HG03520 (cell line): ENCODE measurements at regions not wholly inside any gene's neighbourhood (a gene's known extent, or its start where the extent isn't known, plus 50 kb on each side); places are given as distances from the start of the nearest gene placed in this dataset.
A peak's percentile ranks its signal among the peaks of the same experiment; 100 is the strongest.
"Not testable (repeated sequence)": the region's sequence is repeated elsewhere in the genome, so short reads cannot be mapped to it uniquely, and the experiment has no call there.

Experiments
- ATAC-seq: cut with Tn5 transposase; IDR thresholded peaks from one replicate; pipeline ENCODE4 v1.9.1; 2021; ENCODE audit warnings: mild to moderate bottlenecking, moderate library complexity; ENCODE audit not compliant: unreplicated experiment

DNA sequence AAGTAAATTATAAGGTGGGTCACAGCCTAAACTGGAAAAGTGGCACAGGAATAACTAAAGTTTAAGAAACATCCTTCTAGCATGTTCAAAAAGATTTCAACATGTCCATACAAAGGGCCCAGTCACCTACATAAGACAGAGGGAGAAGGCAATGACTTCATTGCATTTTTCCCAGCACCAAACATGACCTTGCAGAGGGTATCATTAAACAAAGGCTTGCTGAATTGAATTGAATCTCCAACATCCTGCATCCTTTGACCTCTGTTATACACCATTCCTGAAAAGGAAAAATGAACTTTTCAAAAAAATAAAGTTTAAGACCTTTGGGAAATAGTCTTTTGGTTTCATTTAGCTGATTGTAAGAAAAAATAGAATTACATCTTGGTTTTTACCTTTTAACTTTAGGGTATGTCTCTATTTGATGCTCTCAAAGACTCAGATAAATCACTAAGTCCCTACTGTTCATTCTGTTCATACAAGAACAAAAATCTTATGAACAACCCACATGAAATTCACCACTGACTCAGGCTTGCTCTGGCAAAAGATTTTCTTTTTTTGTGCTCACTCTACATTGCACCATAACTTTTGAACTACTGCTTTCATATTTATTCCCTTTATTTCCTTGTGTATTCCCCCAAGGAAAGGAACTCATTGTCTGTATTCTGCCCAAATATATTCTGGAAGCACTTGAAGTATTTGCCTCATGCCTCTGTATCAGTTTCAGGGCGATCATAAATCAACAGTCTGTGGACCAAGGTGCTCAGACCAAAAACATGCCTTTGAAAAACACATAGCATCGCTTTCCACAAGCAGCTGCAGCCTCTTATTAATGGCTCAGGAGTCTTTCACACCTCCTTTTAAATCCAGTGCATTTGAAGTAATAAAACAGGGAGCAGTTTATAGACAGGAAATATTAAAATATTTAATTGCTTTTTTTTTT lies 121.7 kb downstream of the DUSP6 start:
- no peak for ATAC-seq

DNA sequence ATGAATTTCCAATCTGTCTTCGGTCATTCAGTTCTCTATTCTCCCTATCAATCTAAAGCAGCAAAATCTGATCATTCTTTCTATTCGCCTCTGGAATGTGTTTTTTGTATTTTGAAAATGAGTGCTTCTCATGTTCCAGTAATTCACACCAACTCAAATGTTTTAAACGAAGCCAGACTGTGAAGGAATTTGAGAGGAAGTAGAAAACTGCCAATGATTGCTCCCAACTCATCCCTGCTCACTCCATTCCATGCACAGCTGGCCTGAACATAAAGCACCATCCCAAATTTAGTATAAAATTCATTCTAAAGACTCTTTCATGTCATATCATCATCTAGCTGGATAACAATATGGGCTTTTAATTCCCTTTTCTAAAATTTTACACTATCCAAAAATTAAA lies 123.8 kb downstream of the DUSP6 start:
- no peak for ATAC-seq

DNA sequence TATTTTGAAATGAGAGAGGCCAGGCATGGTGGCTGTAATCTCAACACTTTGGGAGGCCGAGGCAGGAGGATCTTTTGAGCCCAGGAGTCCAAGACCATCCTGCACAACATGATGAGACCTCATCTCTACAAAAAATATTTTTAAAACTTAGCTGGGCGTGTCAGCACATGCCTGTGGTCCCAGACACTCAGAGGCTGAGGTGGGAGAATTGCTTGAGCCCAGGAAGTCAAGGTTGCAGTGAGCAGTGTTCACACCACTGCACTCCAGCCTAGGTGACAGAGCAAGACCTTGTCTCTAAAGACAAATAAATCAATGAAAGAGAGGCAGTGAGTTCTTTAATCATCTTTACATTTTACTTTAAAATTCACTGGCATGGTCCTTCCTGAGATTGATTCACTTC lies 124.5 kb downstream of the DUSP6 start:
- ATAC-seq: no peak

DNA sequence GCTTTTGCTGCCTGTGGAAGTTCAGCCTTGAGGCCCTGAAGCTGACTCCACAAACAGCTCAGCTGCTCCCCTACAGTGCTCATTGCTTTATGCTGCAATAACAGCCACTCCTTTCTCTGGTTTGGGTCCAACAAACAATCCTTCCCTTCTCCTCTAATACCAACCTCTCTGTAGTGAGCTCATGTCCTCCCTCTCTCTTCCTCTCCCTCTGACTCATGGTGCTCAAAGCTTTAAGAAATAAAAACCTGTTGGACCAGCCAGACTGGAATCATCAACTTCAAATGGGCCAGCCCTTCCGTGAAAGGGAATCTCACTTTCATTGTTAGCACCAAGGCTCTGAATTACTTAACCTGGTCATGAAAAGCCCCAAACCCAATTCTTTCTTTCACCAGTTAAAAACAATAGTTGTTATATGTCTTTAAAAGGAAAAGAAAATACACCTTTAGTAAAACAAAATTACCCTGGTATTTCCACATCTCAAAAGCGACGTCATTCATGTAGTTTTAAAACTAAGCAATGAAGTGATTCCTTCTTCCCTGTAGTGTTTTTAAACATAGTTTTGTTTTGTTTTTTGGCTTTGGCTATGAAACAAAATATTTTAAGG lies 126.4 kb downstream of the DUSP6 start:
- peak; percentile 41 for ATAC-seq

DNA sequence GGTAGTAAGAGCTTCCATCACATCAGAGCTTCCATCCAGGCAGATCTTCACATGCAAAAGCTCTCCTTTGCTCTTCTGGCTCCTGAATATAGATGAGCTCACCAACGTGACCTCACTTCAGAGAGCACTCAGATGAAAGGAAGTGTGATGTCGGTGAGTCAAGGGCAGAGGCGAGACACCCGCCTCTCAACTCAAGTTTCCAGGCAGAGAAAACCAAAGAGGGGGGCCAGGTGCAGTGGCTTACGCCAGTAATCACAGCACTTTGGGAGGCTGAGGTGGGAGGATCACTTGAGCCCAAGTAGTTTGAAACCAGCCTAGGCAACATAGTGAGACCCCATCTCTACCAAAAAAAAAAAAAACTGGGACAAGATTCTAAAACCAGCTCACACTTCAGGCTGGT lies 126.9 kb downstream of the DUSP6 start:
- peak; percentile 85 for ATAC-seq

DNA sequence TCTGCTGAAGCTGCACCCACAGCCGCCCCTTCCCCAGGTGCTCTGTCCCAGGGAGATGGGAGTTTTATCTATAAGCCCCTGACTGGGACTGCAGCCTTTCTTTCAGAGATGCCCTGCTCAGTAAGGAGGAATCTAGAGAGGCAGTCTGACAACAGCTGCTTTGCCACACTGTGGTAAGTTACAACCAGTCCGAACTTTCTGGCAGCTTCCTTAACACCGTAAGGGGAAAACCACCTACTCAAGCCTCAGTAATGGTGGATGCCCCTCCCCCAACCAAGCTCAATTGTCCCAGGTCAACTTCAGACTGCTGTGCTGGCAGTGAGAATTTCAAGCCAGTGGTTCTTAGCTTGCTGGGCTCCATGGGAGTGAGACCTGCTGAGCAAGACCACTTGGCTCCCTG lies 129.7 kb downstream of the DUSP6 start:
- not testable (repeated sequence) for ATAC-seq

DNA sequence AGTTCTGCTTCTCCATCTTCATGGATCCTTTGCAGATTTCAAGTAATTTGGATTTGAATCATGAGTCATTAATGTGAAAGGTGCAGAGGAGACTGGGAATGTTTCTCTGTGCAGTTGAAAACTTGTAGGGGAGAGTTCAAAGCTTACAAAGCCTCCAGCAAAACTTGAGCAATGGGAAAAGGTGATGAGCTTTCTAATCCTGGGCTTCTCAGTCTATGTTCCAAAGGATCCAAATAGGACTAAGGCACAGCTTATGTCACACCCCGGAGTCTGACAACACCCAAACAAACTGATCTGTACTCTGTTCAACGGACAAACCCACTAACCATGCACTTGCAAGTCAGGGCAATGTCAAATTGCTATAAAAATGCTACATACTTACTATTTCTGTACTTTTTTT lies 134.8 kb downstream of the DUSP6 start:
- ATAC-seq: no peak

DNA sequence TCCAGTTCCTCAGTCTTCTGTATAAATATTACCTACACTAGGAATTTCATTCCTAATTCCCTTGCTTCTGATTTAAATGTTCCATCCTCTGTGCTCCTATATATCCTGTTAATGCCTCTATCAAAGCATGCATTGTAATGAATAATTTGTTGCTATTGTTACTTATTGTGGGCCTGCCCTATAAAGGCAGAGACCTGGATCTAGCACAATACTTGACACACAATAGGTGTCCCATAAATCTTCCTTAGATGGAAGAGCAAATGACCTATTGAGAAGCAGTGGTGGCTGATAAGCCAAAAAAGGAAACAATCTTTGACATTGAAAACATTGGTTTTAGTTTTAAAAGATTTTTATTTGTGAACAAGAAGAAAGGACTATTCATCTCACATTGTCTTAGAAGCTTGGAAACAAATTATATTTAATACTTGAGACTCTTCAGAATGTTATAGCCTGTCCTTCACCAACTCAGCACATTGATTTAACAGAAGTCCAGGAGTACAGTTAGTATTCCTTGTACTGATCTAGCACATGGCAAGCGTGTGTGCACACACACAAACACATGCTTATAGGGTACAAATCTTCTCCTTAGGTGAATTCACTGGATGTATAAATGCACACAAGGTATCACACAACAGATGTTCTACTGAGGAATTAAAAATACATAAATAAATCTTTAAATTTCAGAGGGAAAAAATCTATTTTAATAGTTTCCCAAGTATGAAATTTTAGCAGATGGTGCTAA lies 135.9 kb downstream of the DUSP6 start:
- ATAC-seq: no peak

DNA sequence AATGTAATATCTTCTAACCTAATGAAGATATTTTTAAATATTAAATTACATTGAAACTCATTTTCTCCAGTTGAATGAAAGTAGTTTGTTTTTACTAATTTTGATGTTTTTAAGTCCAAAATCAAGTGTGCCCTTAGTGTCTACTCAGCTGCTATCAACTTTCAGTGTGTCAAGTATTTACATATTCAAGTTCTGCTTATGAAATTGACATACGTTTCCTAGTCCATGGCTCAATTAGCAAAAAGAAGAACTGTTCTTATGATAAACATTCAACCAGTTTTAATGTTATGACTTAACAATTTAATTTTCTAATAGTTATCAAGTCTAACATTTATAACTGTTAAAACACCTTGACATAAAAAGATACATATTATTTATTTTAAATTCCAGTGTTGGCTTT lies 137.1 kb downstream of the DUSP6 start:
- no peak for ATAC-seq

DNA sequence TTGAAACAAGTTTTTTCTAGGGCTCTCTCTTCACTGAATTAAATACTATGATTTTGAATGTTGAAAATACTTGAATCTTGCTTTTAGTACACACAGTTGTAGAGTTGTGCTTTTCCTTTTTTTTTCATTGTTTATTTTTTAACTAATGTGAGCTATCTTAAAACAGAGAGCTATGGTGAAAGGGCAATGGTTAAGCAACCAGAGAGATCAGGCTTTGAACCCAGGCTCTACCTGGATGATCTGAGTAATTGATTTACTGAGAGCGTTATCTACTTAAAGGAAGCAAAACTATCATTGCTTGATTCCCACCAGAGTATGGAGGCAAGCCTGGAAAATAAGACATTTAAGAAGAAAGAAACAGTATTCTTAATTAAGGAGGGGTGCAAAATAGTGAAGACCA lies 138.6 kb downstream of the DUSP6 start:
- ATAC-seq: no peak

DNA sequence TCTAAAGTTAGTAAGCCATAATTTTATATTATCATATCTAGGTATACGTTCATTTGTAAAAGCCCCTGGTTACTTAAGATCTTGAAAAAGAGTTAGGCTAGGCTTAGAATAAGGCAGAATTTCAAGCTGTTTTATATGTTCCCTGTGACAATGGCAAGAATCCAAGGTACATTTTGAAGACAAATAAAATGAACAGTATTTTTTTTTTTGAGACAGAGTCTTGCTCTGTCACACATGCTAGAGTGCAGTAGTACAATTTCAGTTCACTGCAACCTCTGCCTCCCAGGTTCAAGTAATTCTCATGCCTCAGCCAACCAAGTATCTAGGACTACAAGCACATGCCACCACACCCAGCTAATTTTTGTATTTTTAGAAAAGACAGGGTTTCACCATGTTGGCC lies 139.2 kb downstream of the DUSP6 start:
- no peak for ATAC-seq

DNA sequence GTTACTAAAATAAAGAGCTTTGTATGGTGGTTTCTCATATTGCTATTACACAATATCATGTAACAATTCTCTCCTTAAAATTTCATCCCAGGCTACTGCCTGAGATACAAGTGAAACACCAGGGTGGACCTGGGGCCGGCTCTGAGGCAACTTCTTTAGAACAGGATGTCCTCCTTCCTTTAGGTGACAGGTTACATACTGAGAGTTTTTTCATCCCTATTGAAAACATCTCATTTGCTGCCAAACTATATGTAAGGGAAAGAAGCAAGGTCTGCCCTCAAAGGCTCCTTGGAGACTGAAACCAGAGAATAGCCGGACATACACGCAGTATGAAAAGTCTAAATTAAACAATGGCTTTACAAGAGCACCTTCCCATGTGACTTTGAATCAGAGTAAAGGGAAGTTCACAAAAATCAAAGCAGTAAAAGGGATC lies 139.9 kb downstream of the DUSP6 start:
- ATAC-seq: no peak

DNA sequence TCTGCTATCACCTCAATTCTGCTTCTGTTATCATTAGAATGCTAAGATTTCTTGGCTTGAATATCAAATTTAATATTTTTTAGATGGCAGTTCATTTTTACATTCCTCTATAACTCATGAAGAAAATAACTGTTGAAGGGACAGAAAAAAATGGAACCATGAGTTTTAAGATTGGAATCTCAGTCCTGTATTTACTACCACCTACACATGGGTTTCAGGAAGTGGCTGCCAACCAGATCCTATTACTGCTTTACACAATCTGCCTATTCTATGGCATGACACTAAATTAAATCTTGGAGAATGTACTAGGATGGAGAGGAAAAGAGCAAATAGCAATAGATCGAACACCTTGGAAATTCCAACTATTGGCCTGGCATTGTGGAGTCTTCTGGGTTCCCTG lies 140.8 kb downstream of the DUSP6 start:
- no peak for ATAC-seq

DNA sequence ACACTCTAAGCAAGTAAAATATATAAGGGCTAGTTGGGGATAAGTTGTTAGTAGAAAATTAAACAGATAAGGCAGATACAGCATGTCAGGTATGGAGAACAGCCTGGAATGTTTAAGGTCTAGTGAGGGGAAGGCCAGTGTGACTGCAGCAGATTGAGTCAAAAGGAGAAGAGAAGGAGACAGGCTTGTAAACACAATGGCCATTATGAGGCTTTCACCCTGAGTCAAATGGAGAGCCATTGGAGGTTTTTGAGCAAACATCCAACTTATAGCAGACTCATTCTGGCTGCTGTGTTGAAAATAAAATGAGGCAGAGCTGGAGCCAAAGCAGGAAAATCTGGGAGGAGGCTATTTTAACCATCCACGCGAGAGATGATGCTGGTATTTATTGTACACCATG lies 142.0 kb downstream of the DUSP6 start:
- ATAC-seq: no peak

DNA sequence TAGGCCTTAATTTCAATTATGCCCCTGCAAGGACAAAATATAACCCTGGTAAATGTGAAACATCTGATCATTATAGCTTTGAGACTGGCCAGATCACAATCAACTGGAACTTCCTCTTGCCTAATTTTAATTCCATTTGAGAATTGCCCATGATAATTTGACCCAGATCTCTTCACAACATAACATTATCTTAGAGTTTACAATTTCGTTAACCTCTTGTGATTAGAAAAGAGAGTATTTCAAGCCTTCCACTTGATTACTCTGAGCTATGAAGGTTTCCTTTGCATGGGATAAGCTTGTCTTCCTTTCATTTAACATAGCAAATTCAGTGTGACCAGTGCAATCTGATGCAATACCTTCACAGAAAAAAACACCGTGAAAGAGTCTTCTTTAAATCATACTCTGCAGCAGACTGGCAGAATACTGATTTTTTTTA lies 143.6 kb downstream of the DUSP6 start:
- ATAC-seq: no peak

DNA sequence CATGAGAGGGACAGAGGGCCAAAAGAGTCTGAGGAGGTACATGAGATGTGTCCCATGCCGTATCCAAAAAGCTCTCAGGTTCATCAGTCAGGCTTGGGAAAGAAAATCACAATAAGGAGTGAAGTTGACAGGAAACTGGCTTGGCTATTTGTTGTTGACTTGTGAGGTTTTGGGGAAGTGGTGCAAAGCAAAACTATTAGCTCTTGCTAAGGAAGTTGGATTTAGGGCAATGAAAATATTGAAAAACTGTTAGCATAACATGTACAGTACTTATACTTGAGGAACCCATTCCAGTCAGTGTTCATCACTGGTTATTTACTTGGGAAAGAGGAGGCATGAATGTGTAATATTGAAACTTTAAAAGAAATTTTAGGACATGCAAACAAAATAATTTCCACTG lies 145.9 kb downstream of the DUSP6 start:
- ATAC-seq: no peak

DNA sequence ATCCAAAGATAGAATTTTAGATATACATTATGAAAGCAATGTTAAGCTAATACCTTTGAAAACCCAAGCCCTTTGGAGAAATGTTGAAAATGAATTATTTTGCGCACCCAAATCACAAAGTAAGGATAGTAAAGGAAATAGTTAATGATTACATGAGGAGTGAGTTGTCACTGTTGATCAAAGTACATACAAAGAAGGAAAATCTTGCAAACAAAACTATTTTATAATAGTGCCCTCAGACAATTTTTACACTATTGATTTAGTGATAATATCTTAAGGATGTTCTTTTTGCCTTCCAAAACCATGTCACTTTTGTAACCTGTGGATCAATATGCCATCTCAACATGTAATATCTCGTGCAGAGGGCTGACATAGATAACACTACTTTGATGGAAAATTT lies 146.8 kb downstream of the DUSP6 start:
- ATAC-seq: no peak

DNA sequence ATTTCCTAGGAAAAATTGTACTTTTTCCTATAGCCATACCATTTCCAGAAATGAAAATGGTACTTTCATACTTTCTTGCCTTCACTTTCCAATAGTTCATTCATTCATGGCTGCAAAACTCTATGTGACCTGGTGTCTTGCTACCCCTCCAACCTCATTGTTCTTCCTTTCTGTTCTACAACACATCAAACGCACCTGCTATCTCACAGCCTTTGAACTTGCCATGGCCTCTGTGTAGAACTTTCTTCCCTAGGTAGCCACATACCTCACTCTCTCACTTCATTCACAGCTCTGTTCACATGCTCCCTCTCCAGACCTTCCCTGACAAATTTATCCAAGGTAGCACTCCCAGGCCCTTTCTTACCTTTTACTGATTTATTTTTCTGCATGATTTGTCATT lies 149.2 kb downstream of the DUSP6 start:
- ATAC-seq: no peak

DNA sequence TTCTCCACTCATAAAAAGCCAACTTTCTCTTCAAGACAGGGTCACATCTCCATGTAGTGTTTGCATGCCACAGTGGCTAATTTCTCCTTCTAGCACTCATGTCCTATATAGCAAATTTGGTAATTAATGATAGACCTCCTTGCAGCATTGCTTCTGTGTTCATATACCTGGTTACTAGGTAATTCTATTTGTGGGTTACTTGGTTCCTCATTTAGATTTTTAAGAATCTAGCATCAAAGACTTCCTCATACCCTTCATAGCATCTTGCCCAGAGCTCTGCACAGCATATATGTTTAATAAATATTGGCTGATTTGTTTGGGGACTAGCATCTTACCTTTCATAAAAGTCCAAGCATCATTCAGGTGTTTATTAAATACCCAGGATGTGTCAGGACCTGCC lies 152.1 kb downstream of the DUSP6 start:
- no peak for ATAC-seq

DNA sequence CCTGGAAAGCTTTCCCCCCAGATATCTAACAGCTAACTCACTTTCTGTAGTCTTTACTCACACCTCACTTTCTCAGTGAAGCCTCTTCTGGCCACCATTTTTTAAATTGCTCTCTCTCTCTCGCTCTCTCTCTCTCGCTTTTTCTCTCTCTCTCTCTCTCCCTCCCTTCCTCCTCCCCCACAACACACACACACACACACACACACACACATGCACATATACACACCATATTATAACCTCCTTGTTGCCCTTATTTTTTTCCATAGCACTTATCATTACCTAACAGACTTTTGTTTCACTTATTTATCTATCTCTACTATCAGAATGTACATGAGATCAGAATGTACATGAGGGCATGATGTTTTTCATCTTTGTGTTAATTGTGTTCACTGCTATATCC lies 156.8 kb downstream of the DUSP6 start:
- no peak for ATAC-seq

DNA sequence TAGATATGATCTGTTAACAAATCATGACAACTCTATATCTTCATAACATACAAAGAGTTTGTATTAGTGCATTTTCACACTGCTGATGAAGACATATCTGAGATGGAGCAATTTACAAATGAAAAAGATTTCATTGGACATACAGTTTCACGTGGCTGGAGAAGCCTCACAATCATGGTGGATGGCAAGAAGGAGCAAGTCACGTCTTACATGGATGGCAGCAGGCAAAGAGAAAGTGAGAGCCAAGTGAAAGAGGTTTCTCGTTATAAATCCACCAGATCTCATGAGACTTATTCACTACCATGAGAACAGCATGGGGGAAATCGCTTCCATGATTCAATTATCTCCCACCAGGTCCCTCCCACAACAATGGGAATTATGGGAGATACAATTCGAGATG lies 157.6 kb downstream of the DUSP6 start:
- no peak for ATAC-seq

DNA sequence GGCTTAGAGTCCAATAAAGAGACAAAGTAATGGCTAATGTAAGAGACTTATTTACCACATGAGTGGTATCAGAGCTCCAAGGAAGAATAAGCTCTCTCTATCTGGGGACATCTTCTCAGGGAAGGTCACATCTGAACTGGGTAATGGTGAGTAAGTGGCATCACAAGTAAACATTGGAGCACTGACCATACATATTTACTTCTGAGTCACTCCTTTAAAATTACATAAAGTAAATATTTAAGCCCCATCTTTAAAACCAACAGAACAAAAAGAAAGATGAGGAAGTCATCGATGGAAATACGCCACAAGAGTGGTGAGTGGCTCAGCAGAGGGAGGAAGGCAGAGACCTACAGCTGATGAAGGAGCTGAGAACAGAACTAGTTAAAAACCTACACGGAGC lies 159.9 kb downstream of the DUSP6 start:
- no peak for ATAC-seq
